CD14-positive monocyte (primary cell): ENCODE measurements at regions not wholly inside any gene's neighbourhood (a gene's known extent, or its start where the extent isn't known, plus 50 kb on each side); places are given as distances from the start of the nearest gene placed in this dataset.

Experiments
- DNase-seq, 3 donors: peaks; one replicate each; pipeline ENCODE4 v3.0.0-alpha.2; 2011 to 2022
- H2AFZ ChIP-seq: 2 replicates; pipeline ENCODE4 v1.6.0; 2012; ENCODE audit warnings: mild to moderate bottlenecking, low read depth, low read length, inconsistent platforms; ENCODE audit not compliant: insufficient read depth, poor library complexity, severe bottlenecking
- H3K27ac ChIP-seq, 2 donors: 1 replicate in 1 of 2; 2 replicates in 1 of 2; pipeline ENCODE4 v1.5.1; 2012 to 2013; ENCODE audit warnings: low read length in 2 of 2, control low read depth in 1 of 2, inconsistent platforms in 1 of 2, low read depth in 1 of 2, mild to moderate bottlenecking in 1 of 2
- H3K27me3 ChIP-seq, 2 donors: one replicate each; pipeline versions ENCODE4 v1.6.0 to v1.6.1; 2011 to 2013; ENCODE audit warnings: low read length in 2 of 2; ENCODE audit not compliant: control insufficient read depth in 2 of 2, insufficient read depth in 2 of 2
- H3K36me3 ChIP-seq, 2 donors: replicated peaks in 1 of 2; 1 replicate in 1 of 2; 2 replicates in 1 of 2; pipeline versions ENCODE4 v1.5.1 to v1.6.1; 2012 to 2013; ENCODE audit warnings: low read length in 2 of 2, control low read depth in 1 of 2, inconsistent platforms in 1 of 2, mild to moderate bottlenecking in 1 of 2; ENCODE audit not compliant: insufficient read depth in 2 of 2, control insufficient read depth in 1 of 2
- H3K4me1 ChIP-seq, 2 donors: 1 replicate in 1 of 2; 2 replicates in 1 of 2; pipeline versions ENCODE4 v1.5.1 to v1.6.1; 2012 to 2013; ENCODE audit warnings: low read length in 2 of 2, control low read depth in 1 of 2, inconsistent platforms in 1 of 2, mild to moderate bottlenecking in 1 of 2, moderate library complexity in 1 of 2; ENCODE audit not compliant: insufficient read depth in 2 of 2, control insufficient read depth in 1 of 2
- H3K4me2 ChIP-seq: replicated peaks from 2 replicates; pipeline ENCODE3; 2012; ENCODE audit warnings: low read length, moderate library complexity, mild to moderate bottlenecking; ENCODE audit not compliant: poor library complexity, severe bottlenecking; ENCODE audit errors: extremely low read depth
- H3K4me3 ChIP-seq, 3 experiments: fragments of 200-600 bp in 1 of 3; sonication (generic) in 1 of 3; replicated peaks in 1 of 3; 1 replicate in 2 of 3; 2 replicates in 1 of 3; pipeline ENCODE4 v1.5.1; 2011 to 2013; ENCODE audit warnings: low read length in 3 of 3, mild to moderate bottlenecking in 3 of 3, control low read depth in 2 of 3, low read depth in 2 of 3, inconsistent platforms in 1 of 3, moderate library complexity in 1 of 3
- H3K79me2 ChIP-seq: 2 replicates; pipeline ENCODE4 v1.6.0; 2012; ENCODE audit warnings: mild to moderate bottlenecking, control low read depth, inconsistent platforms, low read length, moderate library complexity; ENCODE audit not compliant: insufficient read depth
- H3K9ac ChIP-seq: 2 replicates; pipeline ENCODE4 v1.6.0; 2017; ENCODE audit warnings: low read length, mild to moderate bottlenecking; ENCODE audit not compliant: insufficient read depth, poor library complexity, severe bottlenecking
- H3K9me3 ChIP-seq, 2 donors: replicated peaks in 1 of 2; 1 replicate in 1 of 2; 2 replicates in 1 of 2; pipeline versions ENCODE4 v1.5.1 to v1.6.1; 2012 to 2013; ENCODE audit warnings: low read length in 2 of 2, control low read depth in 1 of 2; ENCODE audit not compliant: control insufficient read depth in 1 of 2, insufficient read depth in 1 of 2
- H4K20me1 ChIP-seq: 2 replicates; pipeline ENCODE4 v1.6.0; 2012; ENCODE audit warnings: mild to moderate bottlenecking, low read length, control low read depth, moderate library complexity; ENCODE audit not compliant: insufficient read depth
- H3K27ac Mint-ChIP-seq, 7 donors: one replicate each; pipeline ENCODE4 v1.8.0; 2020; ENCODE audit warnings: mild to moderate bottlenecking in 7 of 7, mixed read lengths in 7 of 7, moderate library complexity in 6 of 7, inconsistent platforms in 2 of 7
- H3K27me3 Mint-ChIP-seq, 3 donors: one replicate each; pipeline ENCODE4 v1.8.0; 2021 to 2022; ENCODE audit warnings: low read depth in 3 of 3, mild to moderate bottlenecking in 3 of 3, mixed read lengths in 3 of 3, moderate library complexity in 3 of 3, inconsistent platforms in 1 of 3
- H3K36me3 Mint-ChIP-seq, 2 donors: one replicate each; pipeline ENCODE4 v1.8.0; 2020; ENCODE audit warnings: mixed read lengths in 2 of 2, inconsistent platforms in 1 of 2, mild to moderate bottlenecking in 1 of 2
- H3K4me1 Mint-ChIP-seq: one replicate; pipeline ENCODE4 v1.8.0; 2020; ENCODE audit warnings: mild to moderate bottlenecking, mixed read lengths
- H3K4me3 Mint-ChIP-seq, 2 donors: one replicate each; pipeline ENCODE4 v1.8.0; 2020; ENCODE audit warnings: mild to moderate bottlenecking in 2 of 2, mixed read lengths in 2 of 2, moderate library complexity in 1 of 2
- H3K9me3 Mint-ChIP-seq, 7 donors: one replicate each; pipeline ENCODE4 v1.8.0; 2020 to 2022; ENCODE audit warnings: mixed read lengths in 7 of 7, mild to moderate bottlenecking in 6 of 7, moderate library complexity in 6 of 7, inconsistent platforms in 2 of 7
- CTCF ChIP-seq: fragments of 200-600 bp; IDR thresholded peaks from one replicate; pipeline ENCODE4 v1.8.0; 2022; ENCODE audit warnings: antibody characterized with exemption, mild to moderate bottlenecking
- whole genome bisulfite sequencing: methylation state at CpG from one replicate; pipeline ENCODE4 v1.1.5; 2013; ENCODE audit warnings: missing lambda C conversion rate; ENCODE audit not compliant: insufficient coverage; 5-methylcytosine and 5-hydroxymethylcytosine counted together
- intact Hi-C, 2 donors: fragments of 100-400 bp; cut with micrococcal nuclease; formaldehyde crosslinking; loops; one replicate each; pipeline versions ENCODE4 v1.15.0 to v1.15.1; 2023

GRCh38 chr3:933326-933725, 159.5 kb upstream of the CNTN6 start:
- Mint-ChIP-seq H3K9me3 (peaks cover 2 to 11% (median 10%) of the 10 kb centered on the region in 7 donors), H3K36me3 (no peaks in the 10 kb centered on the region), H3K27ac (no peak overlapping the region), H3K4me3 (no peak overlapping the region), H3K4me1 (no peaks in the 10 kb centered on the region), H3K27me3 (no peaks in the 10 kb centered on the region)
- Histone ChIP-seq H3K4me3 (no peak overlapping the region), H3K27me3 (no peaks in the 10 kb centered on the region), H3K4me2 (no peak overlapping the region), H3K4me1 (no peaks in the 10 kb centered on the region), H4K20me1 (no peaks in the 10 kb centered on the region), H3K36me3 (no peaks in the 10 kb centered on the region), H3K9ac (no peak overlapping the region), H3K79me2 (no peaks in the 10 kb centered on the region), H2AFZ (no peak overlapping the region), H3K9me3 (peaks cover 7 to 9% of the 10 kb centered on the region in 2 donors), H3K27ac (no peak overlapping the region)
- TF ChIP-seq CTCF, result no peak
- intact Hi-C loops, result no loop called here
- DNase-seq, result no peak
- 73% methylated on average over 2 of the region's 2 CpGs for WGBS

- no peaks in the 10 kb centered on the region for H3K27me3 ChIP-seq
- no peaks in the 10 kb centered on the region for H4K20me1 ChIP-seq
- no peak for TF ChIP-seq CTCF
- H3K27ac Mint-ChIP-seq, result no peak overlapping the region
- no peaks in the 10 kb centered on the region for H3K27me3 Mint-ChIP-seq
- WGBS, result no CpG with 5 or more reads among the region's 1 CpG
- no peak for DNase-seq
- H3K4me1 Mint-ChIP-seq, result no peaks in the 10 kb centered on the region
- no peaks in the 10 kb centered on the region for H3K4me1 ChIP-seq
- H3K9me3 Mint-ChIP-seq, result peaks cover 3 to 11% (median 6%) of the 10 kb centered on the region in 7 donors
- no peaks in the 10 kb centered on the region for H3K79me2 ChIP-seq
- no peak overlapping the region for H3K4me3 Mint-ChIP-seq
- peaks cover 0 to 4% of the 10 kb centered on the region in 2 donors for H3K9me3 ChIP-seq
- H3K4me2 ChIP-seq, result no peak overlapping the region
- no peaks in the 10 kb centered on the region for H3K36me3 ChIP-seq
- H3K27ac ChIP-seq, result no peak overlapping the region
- H2AFZ ChIP-seq, result no peak overlapping the region
- H3K9ac ChIP-seq, result no peak overlapping the region
- H3K36me3 Mint-ChIP-seq, result no peaks in the 10 kb centered on the region
- H3K4me3 ChIP-seq, result no peak overlapping the region
- intact Hi-C loops, result no loop called here
Observed at GRCh38 chr3:944786-945185, 148.0 kb upstream of the CNTN6 start.
